Activated naive CD8-positive, alpha-beta T cell treated with anti-CD3 and anti-CD28 coated beads, Interleukin-2, amount 10 ng/mL, durations not matched to agents 7 days and 5 days (primary cell): ENCODE measurements at regions not wholly inside any gene's neighbourhood (a gene's known extent, or its start where the extent isn't known, plus 50 kb on each side); places are given as distances from the start of the nearest gene placed in this dataset.
"Not testable (repeated sequence)": the region's sequence is repeated elsewhere in the genome, so short reads cannot be mapped to it uniquely, and the experiment has no call there.

ENCODE experiments used
- ATAC-seq: fragments of 150-1000 bp; cut with Tn5 transposase; one replicate; pipeline ENCODE4 v1.10.0; 2021; ENCODE audit warnings: low read depth, moderate library complexity
- POLR2A ChIA-PET: fragments of 350-600 bp; sonication (Branson Sonifier 250); formaldehyde crosslinking; loops from one replicate; lab custom pipeline; 2021; ENCODE audit warnings: antibody characterized with exemption; lab: Charles Lee
- DNase-seq: peaks from one replicate; pipeline ENCODE4 v3.0.0; 2021
- H3K27ac Mint-ChIP-seq: one replicate; pipeline ENCODE4 v1.8.0; 2022; ENCODE audit warnings: mild to moderate bottlenecking, mixed read lengths
- H3K27me3 Mint-ChIP-seq: one replicate; pipeline ENCODE4 v1.8.0; 2022; ENCODE audit warnings: mild to moderate bottlenecking, moderate library complexity, mixed read lengths
- H3K36me3 Mint-ChIP-seq: one replicate; pipeline ENCODE4 v1.8.0; 2021; ENCODE audit warnings: mild to moderate bottlenecking, mixed read lengths
- H3K4me1 Mint-ChIP-seq: one replicate; pipeline ENCODE4 v1.8.0; 2021; ENCODE audit warnings: mixed read lengths
- H3K4me3 Mint-ChIP-seq: one replicate; pipeline ENCODE4 v1.8.0; 2022; ENCODE audit warnings: mild to moderate bottlenecking, moderate library complexity, mixed read lengths
- H3K9me3 Mint-ChIP-seq: one replicate; pipeline ENCODE4 v1.8.0; 2021; ENCODE audit warnings: mixed read lengths

GRCh38 chr7:119283353-119283752 lies 989.6 kb upstream of the KCND2 start:
- Mint-ChIP-seq H3K9me3 (no peaks in the 10 kb centered on the region), H3K27me3 (no peaks in the 10 kb centered on the region), H3K27ac (no peak overlapping the region), H3K36me3 (no peaks in the 10 kb centered on the region), H3K4me1 (no peaks in the 10 kb centered on the region), H3K4me3 (no peak overlapping the region)
- POLR2A ChIA-PET, result no interaction called here
- ATAC-seq (no peak), DNase-seq (no peak)

DNA sequence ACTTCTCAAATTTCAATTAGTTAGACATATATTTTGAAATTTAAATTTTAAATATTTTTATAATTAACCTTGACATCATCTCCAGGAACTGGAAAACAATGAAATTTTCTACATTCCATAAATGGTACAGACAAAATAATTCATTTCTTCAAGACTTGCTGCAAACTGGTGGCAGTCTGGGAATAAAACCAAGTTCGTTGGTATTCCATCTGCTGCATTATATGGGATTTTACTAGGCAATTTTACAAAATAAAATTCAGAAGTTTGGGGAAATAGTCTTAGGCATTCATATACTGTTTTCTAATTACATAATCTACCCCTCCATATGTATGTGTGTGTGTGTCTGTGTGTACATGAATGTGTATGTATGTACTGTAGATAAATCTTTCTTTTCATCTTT lies 984.6 kb upstream of the KCND2 start:
- no peaks in the 10 kb centered on the region for H3K27me3 Mint-ChIP-seq
- no peaks in the 10 kb centered on the region for H3K9me3 Mint-ChIP-seq
- ATAC-seq (no peak), DNase-seq (no peak)
- no peaks in the 10 kb centered on the region for H3K36me3 Mint-ChIP-seq
- H3K27ac Mint-ChIP-seq, result no peak overlapping the region
- H3K4me1 Mint-ChIP-seq, result no peaks in the 10 kb centered on the region
- POLR2A ChIA-PET, result no interaction called here
- H3K4me3 Mint-ChIP-seq, result no peak overlapping the region

GRCh38 chr7:119300341-119300740 lies 972.6 kb upstream of the KCND2 start:
- H3K27ac Mint-ChIP-seq, H3K4me3 Mint-ChIP-seq, H3K36me3 Mint-ChIP-seq, DNase-seq, H3K4me1 Mint-ChIP-seq, H3K27me3 Mint-ChIP-seq, POLR2A ChIA-PET, ATAC-seq, H3K9me3 Mint-ChIP-seq: not testable (repeated sequence)

DNA sequence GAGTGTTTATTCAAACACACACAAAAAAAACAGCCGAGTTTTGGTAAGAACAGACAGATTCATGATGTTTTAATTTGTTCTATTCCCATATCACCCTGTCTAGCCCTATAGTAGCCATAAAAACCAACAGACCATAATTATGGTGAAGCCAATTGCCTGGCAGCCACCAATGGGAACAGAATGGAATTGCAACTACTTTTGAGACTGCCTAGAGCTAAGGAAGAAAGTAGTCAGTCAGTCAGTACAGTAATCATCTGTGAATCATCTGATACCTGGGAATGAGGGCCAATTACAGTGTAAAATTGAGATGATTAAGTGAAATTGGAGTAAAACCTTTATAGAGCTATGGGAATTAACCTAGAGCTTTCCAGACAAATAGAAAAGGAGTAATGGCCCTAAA lies 952.7 kb upstream of the KCND2 start:
- DNase-seq (no peak), ATAC-seq (no peak)
- H3K9me3 Mint-ChIP-seq, result peaks cover 3% of the 10 kb centered on the region
- H3K4me1 Mint-ChIP-seq, result no peaks in the 10 kb centered on the region
- no peak overlapping the region for H3K27ac Mint-ChIP-seq
- no peak overlapping the region for H3K4me3 Mint-ChIP-seq
- H3K36me3 Mint-ChIP-seq, result no peaks in the 10 kb centered on the region
- no peaks in the 10 kb centered on the region for H3K27me3 Mint-ChIP-seq
- POLR2A ChIA-PET, result no interaction called here

DNA sequence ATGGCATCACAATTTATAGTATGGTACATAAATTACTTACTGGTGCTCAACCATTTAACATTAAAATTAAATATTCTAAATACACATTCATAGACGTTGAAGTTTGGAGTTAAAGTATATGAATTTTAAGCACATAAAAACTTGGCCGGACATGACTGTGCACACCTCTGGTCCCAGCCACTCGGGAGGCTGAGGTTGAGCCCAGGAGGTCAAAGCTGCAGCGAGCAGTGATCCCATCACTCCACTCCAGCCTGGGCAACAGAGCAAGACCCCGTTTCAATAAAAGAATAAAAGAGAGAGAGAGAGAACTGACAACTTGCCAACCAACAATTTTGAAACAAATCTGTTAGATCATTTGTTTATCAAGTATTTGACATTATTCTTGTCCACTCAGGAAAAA lies 943.3 kb upstream of the KCND2 start:
- POLR2A ChIA-PET, result no interaction called here
- Mint-ChIP-seq H3K27me3 (no peaks in the 10 kb centered on the region), H3K27ac (no peak overlapping the region), H3K36me3 (no peaks in the 10 kb centered on the region), H3K4me3 (no peak overlapping the region), H3K9me3 (peaks cover 4% of the 10 kb centered on the region), H3K4me1 (no peaks in the 10 kb centered on the region)
- no peak for ATAC-seq
- no peak for DNase-seq

GRCh38 chr7:119335405-119335804 lies 937.6 kb upstream of the KCND2 start:
- ATAC-seq (no peak), DNase-seq (no peak)
- no peaks in the 10 kb centered on the region for H3K4me1 Mint-ChIP-seq
- POLR2A ChIA-PET, result no interaction called here
- no peaks in the 10 kb centered on the region for H3K27me3 Mint-ChIP-seq
- no peak overlapping the region for H3K27ac Mint-ChIP-seq
- no peak overlapping the region for H3K4me3 Mint-ChIP-seq
- no peaks in the 10 kb centered on the region for H3K36me3 Mint-ChIP-seq
- H3K9me3 Mint-ChIP-seq, result peaks cover 1% of the 10 kb centered on the region

GRCh38 chr7:119341822-119342221 lies 931.2 kb upstream of the KCND2 start:
- H3K4me3 Mint-ChIP-seq, result no peak overlapping the region
- no peaks in the 10 kb centered on the region for H3K4me1 Mint-ChIP-seq
- no peaks in the 10 kb centered on the region for H3K36me3 Mint-ChIP-seq
- H3K9me3 Mint-ChIP-seq, result peaks cover 2% of the 10 kb centered on the region
- H3K27me3 Mint-ChIP-seq, result no peaks in the 10 kb centered on the region
- POLR2A ChIA-PET, result no interaction called here
- DNase-seq (no peak), ATAC-seq (no peak)
- no peak overlapping the region for H3K27ac Mint-ChIP-seq

GRCh38 chr7:119343289-119343688 lies 929.7 kb upstream of the KCND2 start:
- DNase-seq (no peak), ATAC-seq (no peak)
- H3K4me1 Mint-ChIP-seq, result no peaks in the 10 kb centered on the region
- H3K36me3 Mint-ChIP-seq, result no peaks in the 10 kb centered on the region
- POLR2A ChIA-PET, result no interaction called here
- peaks cover 6% of the 10 kb centered on the region for H3K9me3 Mint-ChIP-seq
- no peak overlapping the region for H3K4me3 Mint-ChIP-seq
- H3K27ac Mint-ChIP-seq, result no peak overlapping the region
- no peaks in the 10 kb centered on the region for H3K27me3 Mint-ChIP-seq

DNA sequence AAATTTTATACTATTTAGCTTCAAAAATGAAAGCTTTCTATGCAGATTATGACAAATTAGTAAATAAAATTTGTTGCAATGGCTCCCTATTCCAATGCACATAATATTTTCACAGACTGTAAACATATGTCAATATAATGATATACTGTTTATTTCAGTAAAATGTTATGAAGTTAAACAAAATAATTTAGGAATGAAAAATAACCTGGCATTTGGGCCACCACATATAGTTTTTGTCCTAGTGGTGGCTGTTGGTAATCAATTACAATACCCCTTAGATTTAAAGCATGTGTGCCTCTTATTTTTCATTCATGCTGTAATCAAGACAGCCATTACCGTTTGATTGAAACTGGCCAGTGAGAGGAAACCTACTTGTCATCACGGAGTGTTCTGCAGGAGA lies 928.5 kb upstream of the KCND2 start:
- Mint-ChIP-seq H3K36me3 (no peaks in the 10 kb centered on the region), H3K4me1 (no peaks in the 10 kb centered on the region), H3K4me3 (no peak overlapping the region), H3K9me3 (peaks cover 6% of the 10 kb centered on the region), H3K27ac (no peak overlapping the region), H3K27me3 (no peaks in the 10 kb centered on the region)
- DNase-seq (no peak), ATAC-seq (no peak)
- POLR2A ChIA-PET, result no interaction called here

GRCh38 chr7:119348491-119348890 lies 924.5 kb upstream of the KCND2 start:
- Mint-ChIP-seq H3K27ac (no peak overlapping the region), H3K36me3 (no peaks in the 10 kb centered on the region), H3K4me3 (no peak overlapping the region), H3K27me3 (no peaks in the 10 kb centered on the region), H3K4me1 (no peaks in the 10 kb centered on the region), H3K9me3 (peaks cover 8% of the 10 kb centered on the region)
- POLR2A ChIA-PET, result no interaction called here
- DNase-seq (no peak), ATAC-seq (no peak)

GRCh38 chr7:119350334-119350733 lies 922.6 kb upstream of the KCND2 start:
- Mint-ChIP-seq H3K27me3 (no peaks in the 10 kb centered on the region), H3K9me3 (peaks cover 7% of the 10 kb centered on the region), H3K27ac (no peak overlapping the region), H3K4me1 (no peaks in the 10 kb centered on the region), H3K36me3 (no peaks in the 10 kb centered on the region), H3K4me3 (no peak overlapping the region)
- ATAC-seq, result no peak
- POLR2A ChIA-PET, result no interaction called here
- no peak for DNase-seq

GRCh38 chr7:119351320-119351719 lies 921.7 kb upstream of the KCND2 start:
- H3K36me3 Mint-ChIP-seq, result no peaks in the 10 kb centered on the region
- DNase-seq (no peak), ATAC-seq (no peak)
- POLR2A ChIA-PET, result no interaction called here
- no peak overlapping the region for H3K27ac Mint-ChIP-seq
- H3K9me3 Mint-ChIP-seq, result peaks cover 6% of the 10 kb centered on the region
- H3K4me3 Mint-ChIP-seq, result no peak overlapping the region
- no peaks in the 10 kb centered on the region for H3K27me3 Mint-ChIP-seq
- H3K4me1 Mint-ChIP-seq, result no peaks in the 10 kb centered on the region

DNA sequence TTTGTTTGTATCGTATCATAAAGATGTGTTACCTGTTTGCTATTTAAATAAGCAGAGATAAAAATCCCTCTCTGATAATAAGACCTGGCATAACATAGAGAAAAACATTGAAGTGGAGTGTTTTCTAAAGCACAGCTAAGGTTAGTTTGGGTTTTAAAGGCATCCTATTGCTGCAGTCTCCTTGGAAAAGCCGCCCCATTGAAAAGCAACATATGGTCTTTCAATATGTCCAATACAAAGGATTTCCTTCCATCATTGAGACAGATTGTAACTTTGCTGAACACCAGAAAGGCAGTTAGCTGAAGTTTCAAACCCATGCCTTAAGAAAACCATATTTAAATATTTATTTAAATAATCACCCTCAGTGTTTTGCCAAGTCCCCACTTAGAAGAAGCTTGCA lies 898.5 kb upstream of the KCND2 start:
- Mint-ChIP-seq H3K36me3 (no peaks in the 10 kb centered on the region), H3K27ac (no peak overlapping the region), H3K9me3 (peaks cover 1% of the 10 kb centered on the region), H3K4me3 (no peak overlapping the region), H3K4me1 (no peaks in the 10 kb centered on the region), H3K27me3 (no peaks in the 10 kb centered on the region)
- DNase-seq (no peak), ATAC-seq (no peak)
- POLR2A ChIA-PET, result no interaction called here

- Mint-ChIP-seq H3K27me3 (no peaks in the 10 kb centered on the region), H3K4me1 (no peaks in the 10 kb centered on the region), H3K9me3 (no peaks in the 10 kb centered on the region), H3K27ac (no peak overlapping the region), H3K4me3 (no peak overlapping the region), H3K36me3 (no peaks in the 10 kb centered on the region)
- DNase-seq (no peak), ATAC-seq (no peak)
- POLR2A ChIA-PET, result no interaction called here
Observed at GRCh38 chr7:119377861-119378260, 895.1 kb upstream of the KCND2 start.

- H3K4me1 Mint-ChIP-seq, result no peaks in the 10 kb centered on the region
- POLR2A ChIA-PET, result no interaction called here
- DNase-seq (no peak), ATAC-seq (no peak)
- H3K4me3 Mint-ChIP-seq, result no peak overlapping the region
- no peaks in the 10 kb centered on the region for H3K27me3 Mint-ChIP-seq
- H3K9me3 Mint-ChIP-seq, result no peaks in the 10 kb centered on the region
- H3K27ac Mint-ChIP-seq, result no peak overlapping the region
- H3K36me3 Mint-ChIP-seq, result no peaks in the 10 kb centered on the region
Observed at GRCh38 chr7:119382726-119383125, 890.2 kb upstream of the KCND2 start.
